GM12891 (cell line): ENCODE measurements at regions not wholly inside any gene's neighbourhood (a gene's known extent, or its start where the extent isn't known, plus 50 kb on each side); places are given as distances from the start of the nearest gene placed in this dataset.

Source experiments
- PAX5 ChIP-seq: IDR thresholded peaks from 2 replicates; pipeline ENCODE4 v1.6.1; 2011; ENCODE audit warnings: low read length, moderate library complexity, mild to moderate bottlenecking; ENCODE audit not compliant: insufficient read depth, severe bottlenecking
- POLR2A ChIP-seq: IDR thresholded peaks from 2 replicates; pipeline ENCODE4 v1.6.1; 2011; ENCODE audit warnings: low read depth, low read length, control low read depth
- POLR2AphosphoS5 ChIP-seq: IDR thresholded peaks from 2 replicates; pipeline ENCODE4 v1.6.1; 2011; ENCODE audit warnings: low read depth, low read length, control low read depth
- POU2F2 ChIP-seq: IDR thresholded peaks from 2 replicates; pipeline ENCODE4 v1.6.1; 2011; ENCODE audit warnings: low read depth, mild to moderate bottlenecking, control low read depth, low read length, moderate library complexity
- SPI1 ChIP-seq: IDR thresholded peaks from 2 replicates; pipeline ENCODE4 v1.6.1; 2011; ENCODE audit warnings: low read depth, low read length, control low read depth
- TAF1 ChIP-seq: IDR thresholded peaks from 2 replicates; pipeline ENCODE4 v1.6.1; 2011; ENCODE audit warnings: low read depth, low read length, control low read depth

DNA sequence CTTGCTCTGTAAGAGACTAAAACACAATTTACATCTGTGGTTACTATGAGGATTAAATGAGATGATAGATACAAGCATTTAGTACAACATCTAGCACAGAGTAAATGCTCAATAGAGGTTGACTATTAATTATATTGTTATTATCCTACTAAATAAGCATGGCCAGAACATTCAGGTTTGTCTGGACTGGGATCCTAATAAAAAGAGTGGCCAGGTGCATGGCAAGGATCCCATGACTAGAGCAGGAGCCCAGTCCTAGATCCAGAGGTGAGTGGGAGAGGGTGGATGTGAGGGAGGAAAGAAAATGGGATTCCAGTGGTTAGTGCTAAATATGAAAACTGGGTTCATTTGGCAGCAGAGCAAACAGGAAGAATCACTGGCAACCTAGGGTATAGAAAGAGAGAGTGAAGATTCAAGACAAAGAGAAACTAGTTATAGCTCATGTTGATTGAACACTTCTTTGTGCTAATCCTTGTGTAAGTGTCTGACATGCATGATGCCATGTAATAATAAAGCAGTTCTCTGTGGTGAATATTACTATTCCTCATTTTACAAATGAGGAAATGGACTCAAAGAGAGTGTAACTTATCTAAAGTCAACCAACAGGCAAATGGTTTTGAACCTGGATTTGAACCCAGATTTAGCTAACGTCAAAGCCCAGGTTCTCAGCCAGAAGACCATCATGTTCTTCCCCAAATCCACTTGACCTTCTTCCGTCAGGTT lies 71.1 kb upstream of the FGGY start:
- TF ChIP-seq TAF1 = no peak
- TF ChIP-seq POLR2AphosphoS5 = no peak
- no peak for TF ChIP-seq POLR2A
- no peak for TF ChIP-seq PAX5
- TF ChIP-seq SPI1 = no peak
- TF ChIP-seq POU2F2 = no peak
